HEK293 (cell line): ENCODE measurements at regions not wholly inside any gene's neighbourhood (a gene's known extent, or its start where the extent isn't known, plus 50 kb on each side); places are given as distances from the start of the nearest gene placed in this dataset.

Source experiments
- CTCF ChIA-PET: fragments of 350-600 bp; formaldehyde crosslinking; extraction: SDS; loops from one replicate; lab custom pipeline; 2021; ENCODE audit warnings: antibody characterized with exemption; lab: Yijun Ruan, JAX
- POLR2A ChIA-PET: fragments of 300-600 bp; formaldehyde crosslinking; extraction: SDS; loops from one replicate; lab custom pipeline; 2020; ENCODE audit warnings: antibody characterized with exemption, inconsistent platforms; lab: Yijun Ruan, JAX
- H3K27ac ChIP-seq: fragments of 200-500 bp; sonication (Bioruptor generic); 2 replicates; pipeline ENCODE4 v1.5.1; 2014; ENCODE audit warnings: low read depth, low read length, control low read depth, inconsistent platforms; ENCODE audit errors: extremely low read depth
- H3K36me3 ChIP-seq, 2 experiments: fragments of 200-500 bp in 1 of 2; sonication (Bioruptor generic) in 1 of 2; 1 replicate in 1 of 2; 2 replicates in 1 of 2; pipeline ENCODE4 v1.5.1; 2014 to 2017; ENCODE audit warnings: inconsistent platforms in 2 of 2, low read length in 2 of 2; ENCODE audit not compliant: control insufficient read depth in 2 of 2, insufficient read depth in 1 of 2
- H3K4me1 ChIP-seq: fragments of 200-500 bp; sonication (Bioruptor generic); 2 replicates; pipeline ENCODE4 v1.5.1; 2014; ENCODE audit warnings: mild to moderate bottlenecking, low read length, inconsistent platforms; ENCODE audit not compliant: control insufficient read depth, insufficient read depth
- H3K4me3 ChIP-seq: 2 replicates; pipeline ENCODE4 v1.5.1; 2011; ENCODE audit warnings: low read depth, mild to moderate bottlenecking, control low read depth, low read length, moderate library complexity
- H3K9me3 ChIP-seq: fragments of 200-500 bp; sonication (Bioruptor generic); 2 replicates; pipeline ENCODE4 v1.5.1; 2014; ENCODE audit warnings: low read depth, low read length, inconsistent platforms; ENCODE audit not compliant: control insufficient read depth, insufficient read depth
- HOXC10 ChIP-seq: sonication (generic); formaldehyde crosslinking; IDR thresholded peaks from 2 replicates; pipeline ENCODE4 v1.8.1; 2023; ENCODE audit warnings: mild to moderate bottlenecking, missing genetic modification reagents
- KLF8 ChIP-seq: fragments of 450-650 bp; formaldehyde crosslinking; IDR thresholded peaks from 2 replicates; pipeline ENCODE4 v1.5.1; 2016; ENCODE audit warnings: missing biosample characterization, missing genetic modification characterization
- MZF1 ChIP-seq: fragments of 450-650 bp; formaldehyde crosslinking; IDR thresholded peaks from 2 replicates; pipeline ENCODE4 v1.5.1; 2017; ENCODE audit warnings: missing biosample characterization, missing genetic modification characterization, borderline replicate concordance
- OVOL3 ChIP-seq: fragments of 450-650 bp; formaldehyde crosslinking; IDR thresholded peaks from 2 replicates; pipeline ENCODE4 v1.5.1; 2016; ENCODE audit warnings: missing biosample characterization, missing genetic modification characterization
- PRDM1 ChIP-seq: fragments of 450-650 bp; formaldehyde crosslinking; IDR thresholded peaks from 2 replicates; pipeline ENCODE4; 2016; ENCODE audit warnings: missing biosample characterization, missing genetic modification characterization
- TCF7L2 ChIP-seq: IDR thresholded peaks from 2 replicates; pipeline ENCODE4 v1.6.1; 2011; ENCODE audit warnings: low read depth, mild to moderate bottlenecking, inconsistent platforms, low read length, moderate library complexity, borderline replicate concordance
- ZNF169 ChIP-seq: fragments of 450-650 bp; formaldehyde crosslinking; IDR thresholded peaks from 2 replicates; pipeline ENCODE4 v1.5.1; 2016; ENCODE audit warnings: missing biosample characterization, missing genetic modification characterization
- ZNF174 ChIP-seq: fragments of 450-650 bp; formaldehyde crosslinking; IDR thresholded peaks from 2 replicates; pipeline ENCODE4 v1.5.0; 2017; ENCODE audit warnings: missing biosample characterization, mild to moderate bottlenecking, missing genetic modification characterization
- ZNF394 ChIP-seq: fragments of 450-650 bp; formaldehyde crosslinking; IDR thresholded peaks from 2 replicates; pipeline ENCODE4 v1.5.1; 2016; ENCODE audit warnings: missing biosample characterization, missing genetic modification characterization, mild to moderate bottlenecking, moderate library complexity, borderline replicate concordance
- ZNF473 ChIP-seq: fragments of 450-650 bp; formaldehyde crosslinking; IDR thresholded peaks from 2 replicates; pipeline ENCODE4 v1.5.1; 2017; ENCODE audit warnings: missing biosample characterization, missing genetic modification characterization
- ZNF514 ChIP-seq: fragments of 450-650 bp; formaldehyde crosslinking; IDR thresholded peaks from 2 replicates; pipeline ENCODE4 v1.5.1; 2016; ENCODE audit warnings: missing biosample characterization, missing genetic modification characterization
- ZNF560 ChIP-seq: fragments of 450-650 bp; formaldehyde crosslinking; IDR thresholded peaks from 2 replicates; pipeline ENCODE4 v1.5.1; 2017; ENCODE audit warnings: missing biosample characterization, missing genetic modification characterization, borderline replicate concordance
- ZNF664 ChIP-seq: fragments of 450-650 bp; formaldehyde crosslinking; IDR thresholded peaks from 2 replicates; pipeline ENCODE4 v1.5.1; 2016; ENCODE audit warnings: missing biosample characterization, missing genetic modification characterization
- ZNF701 ChIP-seq: fragments of 450-650 bp; formaldehyde crosslinking; IDR thresholded peaks from 2 replicates; pipeline ENCODE4 v1.5.1; 2016; ENCODE audit warnings: missing biosample characterization, missing genetic modification characterization
- ZNF76 ChIP-seq: fragments of 450-650 bp; formaldehyde crosslinking; IDR thresholded peaks from 2 replicates; pipeline ENCODE4; 2016; ENCODE audit warnings: low read depth, missing biosample characterization, missing genetic modification characterization, borderline replicate concordance
- TF ChIP-seq, protein P1 (sequence below): fragments of 450-650 bp; formaldehyde crosslinking; IDR thresholded peaks from 2 replicates; pipeline ENCODE4 v1.5.1; 2016; ENCODE audit warnings: missing biosample characterization, missing genetic modification characterization
- TF ChIP-seq, protein P2 (sequence below): fragments of 450-650 bp; formaldehyde crosslinking; IDR thresholded peaks from 2 replicates; pipeline ENCODE4 v1.5.1; 2016; ENCODE audit warnings: missing biosample characterization, missing genetic modification characterization, low read depth
- TF ChIP-seq, protein P3 (sequence below): fragments of 450-650 bp; formaldehyde crosslinking; IDR thresholded peaks from 2 replicates; pipeline ENCODE4 v1.5.1; 2017; ENCODE audit warnings: missing biosample characterization, missing genetic modification characterization
- TF ChIP-seq, protein P4 (sequence below): fragments of 450-650 bp; formaldehyde crosslinking; IDR thresholded peaks from 2 replicates; pipeline ENCODE4 v1.5.1; 2016; ENCODE audit warnings: missing biosample characterization, missing genetic modification characterization, borderline replicate concordance
- TF ChIP-seq, protein P5 (sequence below): fragments of 450-650 bp; formaldehyde crosslinking; IDR thresholded peaks from 2 replicates; pipeline ENCODE4 v1.5.1; 2016; ENCODE audit warnings: missing biosample characterization, missing genetic modification characterization

DNA sequence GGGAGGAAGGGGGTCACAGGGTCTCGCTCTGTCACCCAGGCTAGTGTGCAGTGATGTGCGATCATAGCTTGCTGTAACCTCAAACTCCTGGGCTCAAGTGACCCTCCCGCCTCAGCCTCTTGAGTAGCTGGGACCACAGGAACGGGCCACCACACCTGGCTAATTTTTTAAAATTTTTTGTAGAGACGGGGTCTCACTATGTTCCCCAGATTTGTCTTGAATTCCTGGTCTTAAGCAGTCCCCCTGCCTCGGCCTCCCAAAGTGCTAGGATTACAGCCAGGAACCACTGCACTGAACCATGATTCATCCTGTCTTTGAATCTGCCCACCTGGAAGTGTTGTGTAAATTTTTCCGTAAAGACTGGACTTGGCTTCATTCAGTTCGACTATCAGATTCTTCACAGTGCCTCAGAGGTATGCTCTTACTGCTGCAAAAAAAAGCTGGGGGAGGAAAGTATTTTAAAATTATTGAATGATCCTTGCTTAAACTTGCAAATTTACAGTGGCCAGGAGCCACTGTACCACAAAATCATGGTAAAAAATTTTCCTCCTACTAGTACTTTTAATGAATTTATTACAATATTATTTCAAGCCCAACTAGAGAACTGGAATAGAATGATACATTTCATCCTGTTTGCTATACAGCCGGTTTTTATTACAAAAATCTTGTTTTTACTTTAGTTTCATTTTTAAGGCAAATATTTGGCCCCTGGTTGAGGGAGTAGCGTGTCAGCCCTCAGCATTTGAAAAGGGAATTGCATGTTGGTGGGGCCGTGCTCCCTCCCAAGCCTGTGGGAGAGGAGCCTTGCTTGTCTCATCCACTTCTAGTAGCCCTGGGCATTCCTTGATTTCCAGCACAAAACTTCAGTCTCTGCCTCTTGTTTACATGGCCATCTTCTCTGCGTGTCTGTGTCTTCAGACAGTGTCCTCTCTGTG, 202.5 kb upstream of the SGK1 start:
- ChIA-PET CTCF (interaction anchor here (0.5 to 0.7 kb wide), 2 partner anchors 69 to 398 kb away, joined by 3 read pairs; no protein-coding TSS in a partner anchor), POLR2A (interaction anchor here (0.7 kb wide), 1 partner anchor 51 kb away, joined by 3 read pairs; no protein-coding TSS in a partner anchor)
- H3K4me3 ChIP-seq, result no peak overlapping the region
- no peaks in the 10 kb centered on the region for H3K36me3 ChIP-seq
- peaks cover 5% of the 10 kb centered on the region; the same call in 1 of the 2 replicates for H3K4me1 ChIP-seq
- no peak for TF ChIP-seq HOXC10 (CRISPR knock-in tag)
- no peak for TF ChIP-seq OVOL3
- TF ChIP-seq ZNF174 (tag by site-specific recombination), result no peak
- no peak for TF ChIP-seq TCF7L2
- TF ChIP-seq MZF1 (tag by site-specific recombination), result no peak
- TF ChIP-seq, protein P1, sequence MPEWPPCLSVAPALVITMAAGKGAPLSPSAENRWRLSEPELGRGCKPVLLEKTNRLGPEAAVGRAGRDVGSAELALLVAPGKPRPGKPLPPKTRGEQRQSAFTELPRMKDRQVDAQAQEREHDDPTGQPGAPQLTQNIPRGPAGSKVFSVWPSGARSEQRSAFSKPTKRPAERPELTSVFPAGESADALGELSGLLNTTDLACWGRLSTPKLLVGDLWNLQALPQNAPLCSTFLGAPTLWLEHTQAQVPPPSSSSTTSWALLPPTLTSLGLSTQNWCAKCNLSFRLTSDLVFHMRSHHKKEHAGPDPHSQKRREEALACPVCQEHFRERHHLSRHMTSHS (tag by site-specific recombination), result no peak
- TF ChIP-seq ZNF664 (tag by site-specific recombination), result no peak
- TF ChIP-seq ZNF514 (tag by site-specific recombination), result no peak
- TF ChIP-seq PRDM1 (tag by site-specific recombination), result no peak
- TF ChIP-seq, protein P2, sequence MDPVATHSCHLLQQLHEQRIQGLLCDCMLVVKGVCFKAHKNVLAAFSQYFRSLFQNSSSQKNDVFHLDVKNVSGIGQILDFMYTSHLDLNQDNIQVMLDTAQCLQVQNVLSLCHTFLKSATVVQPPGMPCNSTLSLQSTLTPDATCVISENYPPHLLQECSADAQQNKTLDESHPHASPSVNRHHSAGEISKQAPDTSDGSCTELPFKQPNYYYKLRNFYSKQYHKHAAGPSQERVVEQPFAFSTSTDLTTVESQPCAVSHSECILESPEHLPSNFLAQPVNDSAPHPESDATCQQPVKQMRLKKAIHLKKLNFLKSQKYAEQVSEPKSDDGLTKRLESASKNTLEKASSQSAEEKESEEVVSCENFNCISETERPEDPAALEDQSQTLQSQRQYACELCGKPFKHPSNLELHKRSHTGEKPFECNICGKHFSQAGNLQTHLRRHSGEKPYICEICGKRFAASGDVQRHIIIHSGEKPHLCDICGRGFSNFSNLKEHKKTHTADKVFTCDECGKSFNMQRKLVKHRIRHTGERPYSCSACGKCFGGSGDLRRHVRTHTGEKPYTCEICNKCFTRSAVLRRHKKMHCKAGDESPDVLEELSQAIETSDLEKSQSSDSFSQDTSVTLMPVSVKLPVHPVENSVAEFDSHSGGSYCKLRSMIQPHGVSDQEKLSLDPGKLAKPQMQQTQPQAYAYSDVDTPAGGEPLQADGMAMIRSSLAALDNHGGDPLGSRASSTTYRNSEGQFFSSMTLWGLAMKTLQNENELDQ (tag by site-specific recombination), result no peak
- TF ChIP-seq, protein P3, sequence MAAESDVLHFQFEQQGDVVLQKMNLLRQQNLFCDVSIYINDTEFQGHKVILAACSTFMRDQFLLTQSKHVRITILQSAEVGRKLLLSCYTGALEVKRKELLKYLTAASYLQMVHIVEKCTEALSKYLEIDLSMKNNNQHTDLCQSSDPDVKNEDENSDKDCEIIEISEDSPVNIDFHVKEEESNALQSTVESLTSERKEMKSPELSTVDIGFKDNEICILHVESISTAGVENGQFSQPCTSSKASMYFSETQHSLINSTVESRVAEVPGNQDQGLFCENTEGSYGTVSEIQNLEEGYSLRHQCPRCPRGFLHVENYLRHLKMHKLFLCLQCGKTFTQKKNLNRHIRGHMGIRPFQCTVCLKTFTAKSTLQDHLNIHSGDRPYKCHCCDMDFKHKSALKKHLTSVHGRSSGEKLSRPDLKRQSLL (tag by site-specific recombination), result no peak
- no peak for TF ChIP-seq ZNF76
- no peak for TF ChIP-seq KLF8
- TF ChIP-seq, protein P4, sequence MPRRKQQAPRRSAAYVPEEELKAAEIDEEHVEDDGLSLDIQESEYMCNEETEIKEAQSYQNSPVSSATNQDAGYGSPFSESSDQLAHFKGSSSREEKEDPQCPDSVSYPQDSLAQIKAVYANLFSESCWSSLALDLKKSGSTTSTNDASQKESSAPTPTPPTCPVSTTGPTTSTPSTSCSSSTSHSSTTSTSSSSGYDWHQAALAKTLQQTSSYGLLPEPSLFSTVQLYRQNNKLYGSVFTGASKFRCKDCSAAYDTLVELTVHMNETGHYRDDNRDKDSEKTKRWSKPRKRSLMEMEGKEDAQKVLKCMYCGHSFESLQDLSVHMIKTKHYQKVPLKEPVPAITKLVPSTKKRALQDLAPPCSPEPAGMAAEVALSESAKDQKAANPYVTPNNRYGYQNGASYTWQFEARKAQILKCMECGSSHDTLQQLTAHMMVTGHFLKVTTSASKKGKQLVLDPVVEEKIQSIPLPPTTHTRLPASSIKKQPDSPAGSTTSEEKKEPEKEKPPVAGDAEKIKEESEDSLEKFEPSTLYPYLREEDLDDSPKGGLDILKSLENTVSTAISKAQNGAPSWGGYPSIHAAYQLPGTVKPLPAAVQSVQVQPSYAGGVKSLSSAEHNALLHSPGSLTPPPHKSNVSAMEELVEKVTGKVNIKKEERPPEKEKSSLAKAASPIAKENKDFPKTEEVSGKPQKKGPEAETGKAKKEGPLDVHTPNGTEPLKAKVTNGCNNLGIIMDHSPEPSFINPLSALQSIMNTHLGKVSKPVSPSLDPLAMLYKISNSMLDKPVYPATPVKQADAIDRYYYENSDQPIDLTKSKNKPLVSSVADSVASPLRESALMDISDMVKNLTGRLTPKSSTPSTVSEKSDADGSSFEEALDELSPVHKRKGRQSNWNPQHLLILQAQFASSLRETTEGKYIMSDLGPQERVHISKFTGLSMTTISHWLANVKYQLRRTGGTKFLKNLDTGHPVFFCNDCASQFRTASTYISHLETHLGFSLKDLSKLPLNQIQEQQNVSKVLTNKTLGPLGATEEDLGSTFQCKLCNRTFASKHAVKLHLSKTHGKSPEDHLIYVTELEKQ (tag by site-specific recombination), result no peak
- TF ChIP-seq ZNF394 (tag by site-specific recombination), result no peak
- no peak for TF ChIP-seq ZNF560 (tag by site-specific recombination)
- TF ChIP-seq ZNF169 (tag by site-specific recombination), result no peak
- no peak for TF ChIP-seq ZNF701 (tag by site-specific recombination)
- no peak for TF ChIP-seq ZNF473 (tag by site-specific recombination)
- TF ChIP-seq, protein P5, sequence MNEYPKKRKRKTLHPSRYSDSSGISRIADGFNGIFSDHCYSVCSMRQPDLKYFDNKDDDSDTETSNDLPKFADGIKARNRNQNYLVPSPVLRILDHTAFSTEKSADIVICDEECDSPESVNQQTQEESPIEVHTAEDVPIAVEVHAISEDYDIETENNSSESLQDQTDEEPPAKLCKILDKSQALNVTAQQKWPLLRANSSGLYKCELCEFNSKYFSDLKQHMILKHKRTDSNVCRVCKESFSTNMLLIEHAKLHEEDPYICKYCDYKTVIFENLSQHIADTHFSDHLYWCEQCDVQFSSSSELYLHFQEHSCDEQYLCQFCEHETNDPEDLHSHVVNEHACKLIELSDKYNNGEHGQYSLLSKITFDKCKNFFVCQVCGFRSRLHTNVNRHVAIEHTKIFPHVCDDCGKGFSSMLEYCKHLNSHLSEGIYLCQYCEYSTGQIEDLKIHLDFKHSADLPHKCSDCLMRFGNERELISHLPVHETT (tag by site-specific recombination), result no peak
- H3K27ac ChIP-seq, result no peak overlapping the region
- no peaks in the 10 kb centered on the region for H3K9me3 ChIP-seq
